Chondrocyte (in vitro differentiated cells): ENCODE measurements at regions not wholly inside any gene's neighbourhood (a gene's known extent, or its start where the extent isn't known, plus 50 kb on each side); places are given as distances from the start of the nearest gene placed in this dataset.

Experiments used
- DNase-seq: peaks from one replicate; pipeline ENCODE4 v3.0.0; 2021; ENCODE audit warnings: mixed read lengths, low spot score
- H3K27ac Mint-ChIP-seq: one replicate; pipeline ENCODE4 v1.8.0; 2021; ENCODE audit warnings: mild to moderate bottlenecking, moderate library complexity, mixed read lengths; ENCODE audit not compliant: unreplicated experiment
- H3K27me3 Mint-ChIP-seq: 2 replicates; pipeline ENCODE4 v1.8.0; 2021; ENCODE audit warnings: low read depth, mixed read lengths
- H3K36me3 Mint-ChIP-seq: 2 replicates; pipeline ENCODE4 v1.8.0; 2021; ENCODE audit warnings: low read depth, mixed read lengths
- H3K4me1 Mint-ChIP-seq: 2 replicates; pipeline ENCODE4 v1.8.0; 2021; ENCODE audit warnings: low read depth, mild to moderate bottlenecking, mixed read lengths
- H3K4me3 Mint-ChIP-seq: one replicate; pipeline ENCODE4 v1.8.0; 2021; ENCODE audit warnings: mild to moderate bottlenecking, moderate library complexity, mixed read lengths; ENCODE audit not compliant: unreplicated experiment
- H3K9me3 Mint-ChIP-seq: 2 replicates; pipeline ENCODE4 v1.8.0; 2021; ENCODE audit warnings: low read depth, mixed read lengths
- TF ChIP-seq, protein P1 (sequence below): fragments of 200-600 bp; sonication (generic); IDR thresholded peaks from 2 replicates; pipeline ENCODE4 v1.5.0; 2021; ENCODE audit warnings: antibody characterized with exemption, mild to moderate bottlenecking, moderate library complexity

DNA sequence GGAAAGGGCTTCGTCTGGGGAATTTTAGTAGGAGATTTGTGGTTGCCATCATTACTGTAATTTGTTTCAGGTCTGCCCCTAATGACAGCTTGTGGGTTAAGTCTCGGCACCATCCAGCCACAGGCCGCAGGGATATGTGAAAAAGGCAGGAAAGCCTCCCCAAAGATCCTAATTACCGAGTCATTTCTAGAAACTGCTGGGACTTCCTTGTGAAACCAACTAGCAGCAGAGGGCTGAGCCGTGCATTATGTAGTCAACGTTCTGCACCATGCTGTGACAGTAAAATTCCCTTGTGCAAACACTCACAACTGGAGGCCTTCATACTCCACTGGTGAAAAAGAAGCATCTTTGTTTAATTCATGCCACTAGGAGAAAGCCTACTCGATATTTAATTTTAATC, 230.3 kb downstream of the MPDZ start:
- Mint-ChIP-seq H3K27me3 (no peaks in the 10 kb centered on the region), H3K4me3 (no peak overlapping the region), H3K27ac (no peak overlapping the region), H3K9me3 (no peaks in the 10 kb centered on the region), H3K36me3 (peaks cover 2% of the 10 kb centered on the region), H3K4me1 (peaks cover 4% of the 10 kb centered on the region)
- TF ChIP-seq, protein P1, sequence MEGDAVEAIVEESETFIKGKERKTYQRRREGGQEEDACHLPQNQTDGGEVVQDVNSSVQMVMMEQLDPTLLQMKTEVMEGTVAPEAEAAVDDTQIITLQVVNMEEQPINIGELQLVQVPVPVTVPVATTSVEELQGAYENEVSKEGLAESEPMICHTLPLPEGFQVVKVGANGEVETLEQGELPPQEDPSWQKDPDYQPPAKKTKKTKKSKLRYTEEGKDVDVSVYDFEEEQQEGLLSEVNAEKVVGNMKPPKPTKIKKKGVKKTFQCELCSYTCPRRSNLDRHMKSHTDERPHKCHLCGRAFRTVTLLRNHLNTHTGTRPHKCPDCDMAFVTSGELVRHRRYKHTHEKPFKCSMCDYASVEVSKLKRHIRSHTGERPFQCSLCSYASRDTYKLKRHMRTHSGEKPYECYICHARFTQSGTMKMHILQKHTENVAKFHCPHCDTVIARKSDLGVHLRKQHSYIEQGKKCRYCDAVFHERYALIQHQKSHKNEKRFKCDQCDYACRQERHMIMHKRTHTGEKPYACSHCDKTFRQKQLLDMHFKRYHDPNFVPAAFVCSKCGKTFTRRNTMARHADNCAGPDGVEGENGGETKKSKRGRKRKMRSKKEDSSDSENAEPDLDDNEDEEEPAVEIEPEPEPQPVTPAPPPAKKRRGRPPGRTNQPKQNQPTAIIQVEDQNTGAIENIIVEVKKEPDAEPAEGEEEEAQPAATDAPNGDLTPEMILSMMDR, result no peak
- DNase-seq, result no peak

DNA sequence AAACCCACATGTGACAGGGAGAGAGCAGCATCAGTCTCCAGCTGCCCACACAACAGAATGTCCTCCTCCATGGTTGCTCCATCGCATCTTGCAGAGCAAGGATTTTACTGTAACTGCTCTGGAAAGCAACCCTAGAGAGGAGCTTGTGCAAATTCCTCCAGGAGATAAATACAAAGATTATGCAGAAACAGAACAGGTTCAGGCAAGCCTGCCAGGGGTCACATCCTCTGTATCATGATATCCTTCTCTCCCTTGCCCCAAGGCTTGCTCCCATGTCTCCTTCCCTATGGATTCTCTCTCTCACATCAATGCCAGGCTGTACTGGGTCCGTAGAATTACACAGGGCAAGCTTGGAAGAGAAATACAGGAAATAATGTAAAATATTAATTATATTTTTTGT, 226.0 kb downstream of the MPDZ start:
- TF ChIP-seq, protein P1, result no peak
- DNase-seq, result no peak
- peaks cover 4% of the 10 kb centered on the region for H3K4me1 Mint-ChIP-seq
- H3K36me3 Mint-ChIP-seq, result no peaks in the 10 kb centered on the region
- no peaks in the 10 kb centered on the region for H3K9me3 Mint-ChIP-seq
- no peak overlapping the region for H3K27ac Mint-ChIP-seq
- H3K27me3 Mint-ChIP-seq, result no peaks in the 10 kb centered on the region
- no peak overlapping the region for H3K4me3 Mint-ChIP-seq

DNA sequence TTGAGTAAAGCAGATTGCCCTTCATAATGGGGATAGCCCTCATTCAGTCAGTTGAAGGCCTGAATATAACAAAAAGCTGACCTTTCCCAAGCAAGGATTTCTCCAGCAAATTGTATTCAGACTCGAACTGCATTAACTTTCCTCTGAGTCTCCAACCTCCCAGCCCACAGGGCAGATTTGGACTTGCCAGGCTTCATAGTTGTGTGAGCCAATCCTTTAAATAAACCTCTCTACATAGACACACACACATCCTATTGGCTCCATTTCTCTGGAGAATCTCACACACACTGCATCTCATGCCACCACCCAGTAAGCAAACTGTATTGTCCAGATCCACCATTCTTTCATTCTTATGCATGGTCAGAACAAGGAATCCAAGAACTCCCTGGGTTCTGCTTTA, 225.1 kb downstream of the MPDZ start:
- no peaks in the 10 kb centered on the region for H3K9me3 Mint-ChIP-seq
- H3K4me1 Mint-ChIP-seq, result peaks cover 3% of the 10 kb centered on the region
- DNase-seq, result no peak
- H3K27ac Mint-ChIP-seq, result no peak overlapping the region
- TF ChIP-seq, protein P1, result no peak
- no peaks in the 10 kb centered on the region for H3K27me3 Mint-ChIP-seq
- no peak overlapping the region for H3K4me3 Mint-ChIP-seq
- no peaks in the 10 kb centered on the region for H3K36me3 Mint-ChIP-seq
